ENCODE measurements at regions not wholly inside any gene's neighbourhood (a gene's known extent, or its start where the extent isn't known, plus 50 kb on each side); places are given as distances from the start of the nearest gene placed in this dataset.

DNA sequence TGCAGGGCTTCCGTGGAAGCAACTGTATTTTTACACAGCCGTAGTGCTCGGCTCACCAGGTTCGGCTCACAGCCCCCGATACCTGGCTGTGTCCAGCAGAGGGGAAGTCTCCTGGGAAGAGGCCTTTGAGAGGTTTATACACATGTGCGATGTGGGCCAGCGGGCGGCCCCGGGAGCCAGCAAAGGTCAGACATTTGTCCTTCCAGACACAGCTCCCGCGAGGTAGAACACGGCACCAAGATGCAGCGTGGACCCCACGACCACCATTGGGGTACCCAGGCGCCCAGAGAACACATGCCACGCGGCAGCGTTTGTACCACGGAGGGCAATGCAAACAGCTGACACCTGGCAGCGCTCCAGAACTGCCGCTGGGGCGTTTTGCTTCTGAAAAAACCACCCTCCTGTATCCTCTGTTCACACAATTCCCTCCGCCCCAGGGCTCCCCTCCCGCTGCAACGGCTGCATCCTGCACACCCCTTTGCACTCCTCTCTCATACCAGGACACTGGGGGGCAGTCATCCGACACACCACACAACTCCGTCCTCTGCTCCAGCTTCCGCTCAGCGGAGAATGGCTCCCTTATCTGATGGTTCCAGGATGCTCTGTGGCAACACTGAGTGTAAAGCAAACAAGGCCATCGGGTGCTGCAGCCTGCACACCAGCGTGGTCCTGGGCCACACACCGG, 235.3 kb downstream of the SYK start:
- no peak overlapping the region for H3K27ac ChIP-seq
- no peak for TF ChIP-seq ZFX (IDR thresholded peaks at IDR 0.05; ENCODE audit: borderline replicate concordance)
- TF ChIP-seq, protein P1, sequence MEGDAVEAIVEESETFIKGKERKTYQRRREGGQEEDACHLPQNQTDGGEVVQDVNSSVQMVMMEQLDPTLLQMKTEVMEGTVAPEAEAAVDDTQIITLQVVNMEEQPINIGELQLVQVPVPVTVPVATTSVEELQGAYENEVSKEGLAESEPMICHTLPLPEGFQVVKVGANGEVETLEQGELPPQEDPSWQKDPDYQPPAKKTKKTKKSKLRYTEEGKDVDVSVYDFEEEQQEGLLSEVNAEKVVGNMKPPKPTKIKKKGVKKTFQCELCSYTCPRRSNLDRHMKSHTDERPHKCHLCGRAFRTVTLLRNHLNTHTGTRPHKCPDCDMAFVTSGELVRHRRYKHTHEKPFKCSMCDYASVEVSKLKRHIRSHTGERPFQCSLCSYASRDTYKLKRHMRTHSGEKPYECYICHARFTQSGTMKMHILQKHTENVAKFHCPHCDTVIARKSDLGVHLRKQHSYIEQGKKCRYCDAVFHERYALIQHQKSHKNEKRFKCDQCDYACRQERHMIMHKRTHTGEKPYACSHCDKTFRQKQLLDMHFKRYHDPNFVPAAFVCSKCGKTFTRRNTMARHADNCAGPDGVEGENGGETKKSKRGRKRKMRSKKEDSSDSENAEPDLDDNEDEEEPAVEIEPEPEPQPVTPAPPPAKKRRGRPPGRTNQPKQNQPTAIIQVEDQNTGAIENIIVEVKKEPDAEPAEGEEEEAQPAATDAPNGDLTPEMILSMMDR (IDR thresholded peaks at IDR 0.05), result peak; percentile 47

DNA sequence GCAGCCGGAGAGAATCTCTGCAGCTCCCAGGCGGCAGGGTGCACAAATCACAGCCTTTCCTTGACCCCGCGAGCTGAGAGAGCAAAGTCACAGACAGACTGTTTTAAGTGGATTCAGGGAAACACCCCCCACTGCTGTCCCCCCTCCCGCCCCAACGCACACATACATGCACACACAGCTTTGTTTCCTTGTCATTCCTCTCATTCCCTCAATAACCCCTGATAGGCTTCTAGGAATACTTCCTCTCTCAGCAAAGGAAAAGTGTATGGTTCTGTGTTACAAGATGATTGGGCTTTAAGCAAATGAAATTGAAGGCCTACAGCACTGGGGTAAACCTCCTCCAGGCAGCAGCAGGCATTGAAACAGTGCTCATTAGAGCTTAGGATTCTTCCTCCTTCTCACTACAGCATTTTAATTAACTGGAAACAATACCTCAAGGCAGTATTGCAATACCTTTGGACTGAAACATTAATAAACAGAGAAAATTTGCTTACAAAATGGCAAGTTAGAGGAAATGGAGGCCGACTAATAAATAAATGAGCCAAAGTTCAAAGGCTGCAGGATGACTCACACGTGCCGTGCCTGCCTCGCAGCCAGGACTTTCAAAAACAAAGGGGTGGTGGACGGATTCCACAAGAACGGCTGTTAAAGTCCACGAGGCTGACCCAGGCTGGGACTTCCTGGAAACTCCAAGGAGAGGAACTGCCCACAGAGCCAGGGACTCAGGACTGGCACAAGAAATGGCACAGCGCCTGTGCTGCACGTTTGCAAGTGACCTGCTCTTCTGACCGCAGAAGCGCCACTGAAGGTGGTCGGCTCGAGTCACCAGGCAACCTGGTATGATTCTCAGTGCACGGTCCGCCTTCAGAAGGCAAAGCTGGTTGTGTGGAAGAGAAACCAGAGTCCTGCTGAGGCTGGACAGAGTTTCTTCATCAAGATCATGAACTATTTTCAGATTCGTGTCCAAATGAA, 236.2 kb downstream of the SYK start:
- no peak for TF ChIP-seq ZFX (IDR thresholded peaks at IDR 0.05; ENCODE audit: borderline replicate concordance)
- TF ChIP-seq, protein P1 (IDR thresholded peaks at IDR 0.05), result 0 out of 2 replicates have a peak, but pooled peaks have one; percentile 6
- H3K27ac ChIP-seq, result no peak overlapping the region

DNA sequence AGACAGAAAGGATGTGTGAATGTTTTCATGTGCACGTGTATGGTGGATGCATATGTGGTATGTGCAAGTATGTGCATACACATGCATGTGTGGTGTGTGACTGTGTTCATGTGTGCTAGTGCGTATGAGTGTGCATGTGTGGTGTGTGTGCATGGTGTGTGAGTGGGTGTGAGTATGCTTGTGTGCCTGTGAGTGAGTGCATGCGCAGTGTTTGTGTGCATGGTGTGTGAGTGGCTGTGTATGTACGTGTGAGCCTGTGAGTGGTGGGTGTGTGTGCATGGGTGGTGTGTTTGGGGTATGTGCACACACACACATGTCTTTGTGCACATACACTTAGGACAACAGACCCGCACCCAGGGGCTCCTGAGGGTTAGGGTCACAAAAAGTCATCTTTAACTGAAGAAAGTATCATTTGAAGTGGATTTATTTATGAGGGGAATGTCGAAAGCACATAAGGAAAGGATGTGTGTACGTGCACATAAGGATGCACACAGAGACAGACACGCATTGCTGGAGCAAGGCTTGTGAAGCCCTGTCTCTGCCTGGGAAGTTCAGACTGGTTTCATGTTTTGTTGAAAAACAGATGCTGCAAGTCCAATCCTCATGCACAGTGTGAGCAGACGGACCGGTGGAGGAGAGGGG, 237.0 kb downstream of the SYK start:
- H3K27ac ChIP-seq, result no peak overlapping the region
- TF ChIP-seq, protein P1 (IDR thresholded peaks at IDR 0.05), result no peak
- no peak for TF ChIP-seq ZFX (IDR thresholded peaks at IDR 0.05; ENCODE audit: borderline replicate concordance)

DNA sequence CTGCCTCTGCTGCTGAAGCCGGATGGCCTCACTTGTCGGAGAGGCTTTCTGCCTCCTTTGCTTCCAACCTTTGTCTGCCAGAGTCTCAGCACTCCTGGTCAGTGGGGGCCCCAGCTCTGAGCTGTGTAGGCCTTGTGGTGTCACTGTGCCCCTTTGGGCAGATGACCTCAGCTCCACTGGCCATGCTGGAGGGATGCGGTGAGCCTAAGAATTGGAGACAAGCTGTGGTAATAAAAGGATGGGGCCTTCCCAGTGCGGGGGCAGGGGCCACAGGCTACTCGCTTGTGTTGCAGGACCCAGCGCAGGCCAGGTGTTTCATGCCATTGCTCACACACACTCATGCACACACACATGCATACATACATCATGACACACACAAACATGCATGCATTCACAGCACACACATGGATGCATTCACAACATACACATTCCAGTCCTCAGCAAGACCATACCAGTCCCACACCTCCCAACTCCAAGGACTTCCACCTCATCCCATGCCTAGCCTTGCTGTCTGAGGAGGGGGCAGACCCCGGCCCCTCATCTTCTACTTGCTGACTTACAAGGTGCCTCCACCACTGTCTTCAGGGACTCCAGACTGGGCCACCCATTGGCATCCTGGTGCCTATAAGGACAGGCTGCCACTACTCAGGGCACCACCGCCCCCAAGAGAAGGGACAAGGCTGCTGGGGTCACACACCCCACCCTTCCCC, 237.7 kb downstream of the SYK start:
- TF ChIP-seq ZFX (IDR thresholded peaks at IDR 0.05; ENCODE audit: borderline replicate concordance), result no peak
- TF ChIP-seq, protein P1 (IDR thresholded peaks at IDR 0.05), result no peak
- H3K27ac ChIP-seq, result no peak overlapping the region

DNA sequence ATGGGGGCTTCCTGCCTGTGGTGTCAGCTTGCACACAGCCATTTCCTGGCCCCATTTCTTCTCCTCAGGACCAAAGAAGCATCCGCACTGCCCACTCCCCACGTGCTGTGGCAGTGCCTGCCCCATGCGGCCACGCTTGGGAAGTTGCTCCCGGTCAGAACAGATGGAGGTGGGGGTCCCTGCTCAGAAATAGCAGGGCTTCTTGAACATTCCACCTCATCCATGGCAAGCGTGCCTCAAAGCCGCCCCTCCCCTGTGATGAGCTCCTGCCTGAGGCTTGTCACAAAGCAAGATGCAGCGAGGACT, 238.2 kb downstream of the SYK start:
- H3K27ac ChIP-seq, result no peak overlapping the region
- TF ChIP-seq, protein P1 (IDR thresholded peaks at IDR 0.05), result no peak
- no peak for TF ChIP-seq ZFX (IDR thresholded peaks at IDR 0.05; ENCODE audit: borderline replicate concordance)

DNA sequence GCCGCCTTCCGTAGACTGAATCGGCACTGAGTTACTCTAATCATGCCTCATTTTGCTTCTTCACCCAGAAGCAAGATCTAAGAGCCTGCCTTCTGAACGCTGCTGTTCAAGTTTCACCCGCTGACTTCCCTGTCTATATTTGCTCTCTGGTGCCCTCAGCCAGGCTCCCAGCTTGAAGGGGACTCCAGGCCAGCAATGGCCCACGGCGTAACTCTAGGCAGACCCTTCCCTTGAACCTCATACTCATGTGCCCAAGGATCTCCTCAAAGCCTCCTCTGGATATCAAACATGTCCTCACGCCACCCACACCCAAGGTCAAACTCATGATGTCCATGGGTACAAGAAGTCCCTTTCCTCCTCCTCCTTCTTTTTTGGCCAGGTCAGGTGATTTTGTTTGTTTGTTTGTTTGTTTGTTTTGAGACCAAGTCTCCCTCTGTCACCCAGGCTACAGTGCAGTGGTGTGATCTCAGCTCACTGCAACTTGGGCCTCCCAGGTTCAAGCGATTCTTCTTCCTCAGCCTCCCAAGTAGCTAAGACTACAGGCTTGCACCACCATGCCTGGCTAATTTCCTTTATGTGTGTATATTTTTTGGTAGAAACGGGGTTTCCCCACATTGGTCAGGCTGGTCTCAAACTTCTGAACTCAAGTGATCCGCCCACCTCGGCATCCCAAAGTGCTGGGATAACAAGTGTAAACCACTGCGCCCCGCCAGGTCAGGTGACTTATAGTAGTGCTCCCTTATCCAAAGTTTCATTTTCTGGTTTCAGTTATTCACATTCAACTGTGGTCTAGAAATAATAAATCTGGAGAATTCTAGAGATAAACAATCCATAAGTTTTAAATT, 239.0 kb downstream of the SYK start:
- TF ChIP-seq, protein P1 (IDR thresholded peaks at IDR 0.05), result no peak
- TF ChIP-seq ZFX (IDR thresholded peaks at IDR 0.05; ENCODE audit: borderline replicate concordance), result no peak

More for the DNA sequence above, 239.0 kb downstream of the SYK start:
- no peak overlapping the region for H3K27ac ChIP-seq

Data from 22Rv1 (cell line).